ENCODE measurements at regions not wholly inside any gene's neighbourhood (a gene's known extent, or its start where the extent isn't known, plus 50 kb on each side); places are given as distances from the start of the nearest gene placed in this dataset.

DNA sequence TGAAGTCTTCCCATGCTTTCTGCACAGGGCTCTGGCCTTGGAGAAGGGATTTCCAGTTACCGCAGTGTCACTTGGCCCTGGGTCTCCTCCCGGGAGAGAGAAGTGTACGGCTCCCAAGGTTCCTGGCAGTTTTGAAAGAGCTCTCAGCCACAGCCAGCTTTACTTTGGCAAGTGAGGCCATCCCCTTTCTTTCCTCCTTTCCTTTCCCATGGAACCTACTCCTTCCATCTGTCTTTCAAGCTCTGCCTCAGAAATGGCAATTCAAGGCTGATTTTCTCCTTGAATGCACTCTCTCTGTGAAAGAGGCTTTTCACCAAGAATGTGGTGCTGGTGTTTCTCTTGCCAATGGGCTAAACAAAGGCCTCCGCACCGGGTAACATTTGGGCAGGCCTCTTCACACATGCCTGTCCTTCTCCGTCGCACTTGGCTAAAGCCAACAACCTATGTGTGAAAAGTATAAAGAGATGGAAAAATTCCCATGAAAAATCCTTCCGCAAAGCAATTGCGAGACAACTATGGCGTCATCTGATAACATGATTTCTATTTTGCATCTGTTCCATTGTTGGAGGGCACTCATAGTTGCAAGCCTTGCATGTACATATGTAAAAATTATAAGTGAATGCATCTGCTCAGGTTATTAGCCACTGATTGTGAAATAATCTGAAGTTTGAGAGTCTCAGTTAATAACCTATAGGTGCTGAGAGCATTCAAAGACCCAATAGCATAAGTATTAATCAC is 125.4 kb downstream of the PFKFB3 start:
- TF ChIP-seq, protein P1, sequence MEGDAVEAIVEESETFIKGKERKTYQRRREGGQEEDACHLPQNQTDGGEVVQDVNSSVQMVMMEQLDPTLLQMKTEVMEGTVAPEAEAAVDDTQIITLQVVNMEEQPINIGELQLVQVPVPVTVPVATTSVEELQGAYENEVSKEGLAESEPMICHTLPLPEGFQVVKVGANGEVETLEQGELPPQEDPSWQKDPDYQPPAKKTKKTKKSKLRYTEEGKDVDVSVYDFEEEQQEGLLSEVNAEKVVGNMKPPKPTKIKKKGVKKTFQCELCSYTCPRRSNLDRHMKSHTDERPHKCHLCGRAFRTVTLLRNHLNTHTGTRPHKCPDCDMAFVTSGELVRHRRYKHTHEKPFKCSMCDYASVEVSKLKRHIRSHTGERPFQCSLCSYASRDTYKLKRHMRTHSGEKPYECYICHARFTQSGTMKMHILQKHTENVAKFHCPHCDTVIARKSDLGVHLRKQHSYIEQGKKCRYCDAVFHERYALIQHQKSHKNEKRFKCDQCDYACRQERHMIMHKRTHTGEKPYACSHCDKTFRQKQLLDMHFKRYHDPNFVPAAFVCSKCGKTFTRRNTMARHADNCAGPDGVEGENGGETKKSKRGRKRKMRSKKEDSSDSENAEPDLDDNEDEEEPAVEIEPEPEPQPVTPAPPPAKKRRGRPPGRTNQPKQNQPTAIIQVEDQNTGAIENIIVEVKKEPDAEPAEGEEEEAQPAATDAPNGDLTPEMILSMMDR (IDR thresholded peaks at IDR 0.05 in 2 of 3, conservative IDR thresholded peaks at IDR 0.05 in 1 of 3; ENCODE audit: borderline replicate concordance in 1 of 3, insufficient read depth in 1 of 3, low read depth in 2 of 3, low read length in 2 of 3), result no peak
- no peak for TF ChIP-seq RAD21 (IDR thresholded peaks at IDR 0.05; ENCODE audit: low read depth)
- TF ChIP-seq POLR2AphosphoS5 (IDR thresholded peaks at IDR 0.05; ENCODE audit: low read depth, low read length), result no peak
- no peak for TF ChIP-seq EZH2 (IDR thresholded peaks at IDR 0.05)
- TF ChIP-seq, protein P2, sequence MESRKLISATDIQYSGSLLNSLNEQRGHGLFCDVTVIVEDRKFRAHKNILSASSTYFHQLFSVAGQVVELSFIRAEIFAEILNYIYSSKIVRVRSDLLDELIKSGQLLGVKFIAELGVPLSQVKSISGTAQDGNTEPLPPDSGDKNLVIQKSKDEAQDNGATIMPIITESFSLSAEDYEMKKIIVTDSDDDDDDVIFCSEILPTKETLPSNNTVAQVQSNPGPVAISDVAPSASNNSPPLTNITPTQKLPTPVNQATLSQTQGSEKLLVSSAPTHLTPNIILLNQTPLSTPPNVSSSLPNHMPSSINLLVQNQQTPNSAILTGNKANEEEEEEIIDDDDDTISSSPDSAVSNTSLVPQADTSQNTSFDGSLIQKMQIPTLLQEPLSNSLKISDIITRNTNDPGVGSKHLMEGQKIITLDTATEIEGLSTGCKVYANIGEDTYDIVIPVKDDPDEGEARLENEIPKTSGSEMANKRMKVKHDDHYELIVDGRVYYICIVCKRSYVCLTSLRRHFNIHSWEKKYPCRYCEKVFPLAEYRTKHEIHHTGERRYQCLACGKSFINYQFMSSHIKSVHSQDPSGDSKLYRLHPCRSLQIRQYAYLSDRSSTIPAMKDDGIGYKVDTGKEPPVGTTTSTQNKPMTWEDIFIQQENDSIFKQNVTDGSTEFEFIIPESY (IDR thresholded peaks at IDR 0.05; ENCODE audit: extremely low read depth, insufficient replicate concordance, low read length), result no peak
- no peak for TF ChIP-seq EGR1 (IDR thresholded peaks at IDR 0.05; ENCODE audit: low read depth)
- no peak for TF ChIP-seq YY1 (IDR thresholded peaks at IDR 0.05; ENCODE audit: extremely low read depth, insufficient replicate concordance, low read depth, low read length)
- TF ChIP-seq EZH2phosphoT487 (IDR thresholded peaks at IDR 0.05; ENCODE audit: borderline replicate concordance), result no peak

Measured in HCT116 (cell line).